A549 (cell line): ENCODE measurements at regions not wholly inside any gene's neighbourhood (a gene's known extent, or its start where the extent isn't known, plus 50 kb on each side); places are given as distances from the start of the nearest gene placed in this dataset.

Experiments used
- ATAC-seq, 2 experiments: fragments of 200-7000 bp in 1 of 2; fragments of >200 bp in 1 of 2; cut with Nextera tagmentation in 1 of 2; cut with Tn5 transposase in 1 of 2; 3 replicates each; pipeline versions ENCODE4 v1.8.0 to v1.9.1; 2018 to 2020; ENCODE audit warnings: mild to moderate bottlenecking in 1 of 2, moderate library complexity in 1 of 2
- CTCF ChIA-PET: fragments of 300-600 bp; sonication (Branson Sonifier 250); formaldehyde crosslinking; extraction: SDS; loops from one replicate; lab custom pipeline; 2021; ENCODE audit warnings: antibody characterized with exemption, inconsistent platforms; lab: Yijun Ruan, JAX
- POLR2A ChIA-PET: fragments of 350-600 bp; formaldehyde crosslinking; extraction: SDS; loops from one replicate; lab custom pipeline; 2021; ENCODE audit warnings: antibody characterized with exemption, inconsistent platforms; lab: Yijun Ruan, JAX
- DNase-seq, 2 experiments: peaks; one replicate each; pipeline versions ENCODE4 v3.0.0 to v3.0.0-alpha.2; 2011 to 2016; ENCODE audit warnings: low read depth in 1 of 2, low spot score in 1 of 2
- FAIRE-seq: peaks from 2 replicates; lab custom pipeline; 2011; peaks lifted over from hg19 to GRCh38; lab: Jason Lieb, UNC
- H3K27ac ChIP-seq, 2 experiments: fragments of >200 bp; sonication (Bioruptor Twin); formaldehyde crosslinking; 3 replicates each; pipeline ENCODE4 v1.5.1; 2016 to 2017
- H3K4me1 ChIP-seq: fragments of >200 bp; sonication (Bioruptor Twin); formaldehyde crosslinking; 3 replicates; pipeline ENCODE4 v1.6.1; 2016
- H3K4me2 ChIP-seq: fragments of >200 bp; sonication (Bioruptor Twin); formaldehyde crosslinking; 3 replicates; pipeline ENCODE4 v1.6.1; 2016
- H3K4me3 ChIP-seq: fragments of >200 bp; sonication (Bioruptor Twin); formaldehyde crosslinking; 3 replicates; pipeline ENCODE4 v1.5.1; 2016
- H3K9me3 ChIP-seq: fragments of >200 bp; sonication (Bioruptor Twin); formaldehyde crosslinking; 3 replicates; pipeline ENCODE4 v1.6.1; 2016
- CBX8 ChIP-seq: fragments of 200-600 bp; sonication (generic); IDR thresholded peaks from 2 replicates; pipeline ENCODE4 v1.6.1; 2016
- CEBPB ChIP-seq, 2 experiments: fragments of >200 bp in 1 of 2; sonication (Bioruptor Twin) in 1 of 2; formaldehyde crosslinking in 1 of 2; IDR thresholded peaks; 2 replicates each; pipeline ENCODE4 v1.6.1; 2012 to 2016
- CHD2 ChIP-seq: fragments of 150-350 bp; IDR thresholded peaks from 2 replicates; pipeline ENCODE4 v1.6.1; 2014; ENCODE audit warnings: low read length; ENCODE audit not compliant: partially characterized antibody
- CHD4 ChIP-seq: fragments of 200-600 bp; sonication (generic); IDR thresholded peaks from 2 replicates; pipeline ENCODE4 v1.6.1; 2016; ENCODE audit warnings: antibody characterized with exemption, mild to moderate bottlenecking, borderline replicate concordance
- EHMT2 ChIP-seq: fragments of 200-600 bp; sonication (generic); IDR thresholded peaks from 2 replicates; pipeline ENCODE4 v1.6.1; 2016; ENCODE audit warnings: antibody characterized with exemption, low read depth, mild to moderate bottlenecking, moderate library complexity
- EP300 ChIP-seq, 2 experiments: fragments of >200 bp; sonication (Bioruptor Twin); formaldehyde crosslinking; IDR thresholded peaks; 2 replicates in 1 of 2; 3 replicates in 1 of 2; pipeline ENCODE4 v1.6.1; 2016 to 2017
- ESRRA ChIP-seq: fragments of 150-350 bp; IDR thresholded peaks from 2 replicates; pipeline ENCODE4 v1.6.1; 2014; ENCODE audit warnings: mild to moderate bottlenecking, low read length, borderline replicate concordance
- FOSB ChIP-seq: fragments of 250-450 bp; sonication (Bioruptor Pico); IDR thresholded peaks from 2 replicates; pipeline ENCODE4 v1.5.0; 2020; ENCODE audit warnings: mild to moderate bottlenecking, moderate library complexity
- FOSL2 ChIP-seq, 2 experiments: fragments of 450-650 bp in 1 of 2; fragments of >200 bp in 1 of 2; sonication (Bioruptor Twin) in 1 of 2; formaldehyde crosslinking; IDR thresholded peaks; 2 replicates each; pipeline versions ENCODE4 v1.5.0 to v1.6.1; 2016 to 2020; ENCODE audit warnings: mild to moderate bottlenecking in 1 of 2, moderate library complexity in 1 of 2
- GATA3 ChIP-seq: IDR thresholded peaks from 2 replicates; pipeline ENCODE4 v1.6.1; 2012; ENCODE audit warnings: borderline replicate concordance
- HEYL ChIP-seq: fragments of 250-450 bp; sonication (Bioruptor Pico); IDR thresholded peaks from 2 replicates; pipeline ENCODE4 v1.8.0; 2021; ENCODE audit warnings: mild to moderate bottlenecking, moderate library complexity
- HOXB13 ChIP-seq: fragments of 250-450 bp; sonication (Bioruptor Pico); IDR thresholded peaks from 2 replicates; pipeline ENCODE4 v1.5.0; 2020; ENCODE audit warnings: low read depth, mild to moderate bottlenecking, moderate library complexity
- HOXB5 ChIP-seq: fragments of 250-450 bp; sonication (Bioruptor Pico); IDR thresholded peaks from 2 replicates; pipeline ENCODE4 v1.5.0; 2020; ENCODE audit warnings: mild to moderate bottlenecking, moderate library complexity
- JUNB ChIP-seq: fragments of >200 bp; sonication (Bioruptor Twin); formaldehyde crosslinking; IDR thresholded peaks from 2 replicates; pipeline ENCODE4 v1.6.1; 2016
- KDM1A ChIP-seq: fragments of 200-600 bp; sonication (generic); IDR thresholded peaks from 2 replicates; pipeline ENCODE4 v1.6.1; 2016; ENCODE audit warnings: low read depth, mild to moderate bottlenecking
- MAFK ChIP-seq: fragments of 450-650 bp; IDR thresholded peaks from 2 replicates; pipeline ENCODE4 v1.6.1; 2014; ENCODE audit not compliant: partially characterized antibody
- MYC ChIP-seq: IDR thresholded peaks from 2 replicates; pipeline ENCODE4 v1.6.1; 2012; ENCODE audit warnings: mild to moderate bottlenecking, inconsistent platforms, low read length, improper control_type of control experiment, borderline replicate concordance
- NFE2L2 ChIP-seq: fragments of 150-350 bp; conservative IDR thresholded peaks from 2 replicates; pipeline ENCODE4 v1.6.1; 2014; ENCODE audit warnings: low read length
- NPAS2 ChIP-seq: fragments of 250-450 bp; sonication (Bioruptor Pico); IDR thresholded peaks from 2 replicates; pipeline ENCODE4 v1.8.0; 2022; ENCODE audit warnings: mild to moderate bottlenecking, moderate library complexity, borderline replicate concordance
- POLR2AphosphoS2 ChIP-seq: conservative IDR thresholded peaks from 2 replicates; pipeline ENCODE4 v1.6.1; 2012; ENCODE audit warnings: low read length, improper control_type of control experiment, inconsistent platforms
- RFX5 ChIP-seq: fragments of 450-650 bp; IDR thresholded peaks from 2 replicates; pipeline ENCODE4 v1.7.1; 2014; ENCODE audit warnings: antibody characterized with exemption, mild to moderate bottlenecking, moderate library complexity
- RNF2 ChIP-seq: fragments of 200-600 bp; sonication (generic); IDR thresholded peaks from 2 replicates; pipeline ENCODE4 v1.6.1; 2016; ENCODE audit warnings: low read depth, mild to moderate bottlenecking, antibody characterized with exemption, moderate library complexity, borderline replicate concordance
- TP53 ChIP-seq: fragments of 250-450 bp; sonication (Bioruptor Pico); IDR thresholded peaks from 2 replicates; pipeline ENCODE4 v1.5.0; 2021; ENCODE audit warnings: mild to moderate bottlenecking, moderate library complexity
- ZC3H11A ChIP-seq: fragments of 450-650 bp; IDR thresholded peaks from 2 replicates; pipeline ENCODE4 v1.6.1; 2014; ENCODE audit warnings: antibody characterized with exemption, mild to moderate bottlenecking
- ZFP36 ChIP-seq: fragments of 450-650 bp; IDR thresholded peaks from 2 replicates; pipeline ENCODE4 v1.6.1; 2014; ENCODE audit warnings: borderline replicate concordance; ENCODE audit not compliant: partially characterized antibody
- ZNF302 ChIP-seq: fragments of 250-450 bp; sonication (Bioruptor Pico); IDR thresholded peaks from 2 replicates; pipeline ENCODE4 v1.9.0; 2021; ENCODE audit warnings: inconsistent platforms, mild to moderate bottlenecking, moderate library complexity
- ZSCAN20 ChIP-seq: fragments of 250-450 bp; sonication (Bioruptor Pico); IDR thresholded peaks from 2 replicates; pipeline ENCODE4 v1.8.0; 2022; ENCODE audit warnings: mild to moderate bottlenecking, moderate library complexity
- WGBS: methylation state at CpG from one replicate; pipeline ENCODE4 v1.1.6; 2017; ENCODE audit errors: missing lambda C conversion rate; 5-methylcytosine and 5-hydroxymethylcytosine counted together
- TF ChIP-seq, protein P1 (sequence below): fragments of >200 bp; sonication (Bioruptor Twin); formaldehyde crosslinking; IDR thresholded peaks from 2 replicates; pipeline ENCODE4 v1.6.1; 2016
- TF ChIP-seq, protein P2 (sequence below): IDR thresholded peaks from 2 replicates; pipeline ENCODE4 v1.6.1; 2012; ENCODE audit warnings: low read depth, borderline replicate concordance

DNA sequence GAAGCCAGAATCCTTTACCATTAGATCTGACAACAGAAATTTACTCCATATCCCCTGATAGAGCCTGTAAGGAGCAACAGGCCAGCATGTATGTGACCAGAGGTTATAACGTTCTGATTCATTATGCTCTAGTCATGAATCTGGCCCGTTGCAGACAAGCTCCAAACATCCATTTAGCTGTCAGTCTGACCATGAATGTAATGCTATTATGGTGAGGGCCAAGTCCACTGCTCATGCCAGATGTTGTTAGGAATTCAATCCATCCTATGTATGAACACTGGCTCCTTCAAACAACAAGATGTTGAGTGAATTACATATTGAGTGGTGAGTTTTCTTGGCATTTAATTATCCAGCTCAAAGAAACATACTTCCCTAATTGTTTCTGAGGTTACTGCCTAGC lies 610.1 kb upstream of the ANKRD30A start:
- no peak for DNase-seq
- Histone ChIP-seq H3K9me3 (0 out of 3 replicates have a peak, but pooled peaks cover 5% of the 10 kb centered on the region), H3K4me2 (no peak overlapping the region), H3K4me1 (no peaks in the 10 kb centered on the region), H3K27ac (no peak overlapping the region), H3K4me3 (no peak overlapping the region)
- no peak for ATAC-seq
- ChIA-PET POLR2A (no interaction called here), CTCF (no interaction called here)
- WGBS, result 29% methylated on average over 2 of the region's 2 CpGs
- TF ChIP-seq HEYL (CRISPR knock-in tag), result no peak
- TF ChIP-seq RNF2, result no peak
- no peak for TF ChIP-seq JUNB
- no peak for TF ChIP-seq ZSCAN20 (CRISPR knock-in tag)
- no peak for TF ChIP-seq ZNF302
- TF ChIP-seq NFE2L2, result no peak
- no peak for TF ChIP-seq HOXB13
- no peak for FAIRE-seq

DNA sequence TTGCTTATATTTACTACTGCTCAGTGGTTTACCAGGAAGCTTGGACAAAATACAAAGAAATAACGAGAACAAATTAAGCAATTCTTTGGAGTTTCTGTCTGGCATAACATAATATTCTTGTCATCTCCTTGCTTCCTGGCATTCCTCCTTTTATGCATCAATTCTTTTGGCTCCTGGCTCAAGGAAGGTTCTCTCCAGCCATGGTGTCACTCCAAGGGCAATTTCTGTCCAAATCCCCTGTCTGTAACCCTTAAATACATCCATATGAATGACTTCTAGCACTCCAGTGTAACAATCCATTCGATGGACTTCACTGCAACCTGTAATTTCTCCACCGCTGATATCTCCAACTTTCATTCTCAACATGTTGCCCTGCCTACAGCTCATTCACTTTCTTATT lies 617.7 kb upstream of the ANKRD30A start:
- ChIA-PET CTCF (no interaction called here), POLR2A (no interaction called here)
- FAIRE-seq (no peak), ATAC-seq (no peak), DNase-seq (no peak)
- no peak overlapping the region for H3K27ac ChIP-seq
- 47% methylated on average over 3 of the region's 3 CpGs for WGBS
- H3K4me3 ChIP-seq, result no peak overlapping the region
- H3K9me3 ChIP-seq, result 0 out of 3 replicates have a peak, but pooled peaks cover 3% of the 10 kb centered on the region
- H3K4me2 ChIP-seq, result no peak overlapping the region
- TF ChIP-seq NPAS2 (CRISPR knock-in tag), result no peak
- TF ChIP-seq ZFP36, result no peak
- TF ChIP-seq HOXB5 (CRISPR knock-in tag), result no peak
- TF ChIP-seq CEBPB (IDR thresholded peaks at IDR 0.05), result no peak
- TF ChIP-seq, protein P1, sequence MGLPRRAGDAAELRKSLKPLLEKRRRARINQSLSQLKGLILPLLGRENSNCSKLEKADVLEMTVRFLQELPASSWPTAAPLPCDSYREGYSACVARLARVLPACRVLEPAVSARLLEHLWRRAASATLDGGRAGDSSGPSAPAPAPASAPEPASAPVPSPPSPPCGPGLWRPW, result no peak
- no peak for TF ChIP-seq TP53 (CRISPR knock-in tag)
- TF ChIP-seq ESRRA, result no peak
- no peak for TF ChIP-seq ZC3H11A
- TF ChIP-seq FOSB, result no peak
- TF ChIP-seq CBX8, result no peak
- TF ChIP-seq MAFK, result no peak
- no peak for TF ChIP-seq CHD4
- TF ChIP-seq KDM1A, result no peak
- TF ChIP-seq MYC, result no peak
- H3K4me1 ChIP-seq, result no peaks in the 10 kb centered on the region

DNA sequence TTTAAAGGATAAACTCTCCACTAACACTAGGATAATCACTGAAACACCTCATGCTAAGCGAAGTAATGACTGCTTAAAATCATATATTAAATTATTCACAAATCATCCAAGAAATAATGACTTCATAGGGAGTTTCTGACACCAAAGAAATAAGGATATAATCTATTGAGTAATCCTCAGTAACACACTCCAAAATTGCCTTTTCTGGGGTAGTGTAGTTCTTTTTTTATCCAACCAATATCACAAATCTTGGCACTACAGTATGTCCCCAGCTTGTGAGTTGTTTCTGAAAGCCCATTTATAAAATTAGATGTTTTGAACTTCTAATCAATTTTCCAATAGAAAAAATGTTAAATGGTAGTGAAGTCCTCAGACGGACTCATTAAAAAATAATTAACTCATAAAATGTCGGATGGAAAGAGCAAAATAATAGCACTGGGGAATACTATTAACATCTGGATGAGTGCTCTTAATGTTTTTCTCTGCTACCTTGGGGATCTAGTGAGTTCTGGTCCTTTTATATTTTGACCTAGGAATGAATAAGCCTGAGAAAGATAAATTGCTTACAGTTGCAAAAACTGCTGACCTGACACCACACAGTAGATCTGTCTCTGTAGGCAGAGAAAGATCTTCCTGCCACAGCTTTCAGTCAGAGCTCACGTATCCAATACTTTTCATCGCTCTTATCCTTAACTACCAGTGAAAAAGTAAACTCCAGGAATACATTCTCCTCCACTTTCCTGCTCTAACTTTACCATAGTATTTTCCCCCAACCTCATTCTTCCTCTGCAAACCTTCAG lies 618.5 kb upstream of the ANKRD30A start:
- FAIRE-seq, result no peak
- Histone ChIP-seq H3K4me1 (no peaks in the 10 kb centered on the region), H3K4me3 (no peak overlapping the region), H3K4me2 (no peak overlapping the region), H3K27ac (no peak overlapping the region), H3K9me3 (0 out of 3 replicates have a peak, but pooled peaks cover 3% of the 10 kb centered on the region)
- ATAC-seq, result no peak
- 56% methylated on average over 5 of the region's 5 CpGs for WGBS
- CTCF ChIA-PET, result no interaction called here
- POLR2A ChIA-PET, result no interaction called here
- TF ChIP-seq KDM1A, result no peak
- TF ChIP-seq MAFK, result peak; percentile 83
- no peak for DNase-seq

DNA sequence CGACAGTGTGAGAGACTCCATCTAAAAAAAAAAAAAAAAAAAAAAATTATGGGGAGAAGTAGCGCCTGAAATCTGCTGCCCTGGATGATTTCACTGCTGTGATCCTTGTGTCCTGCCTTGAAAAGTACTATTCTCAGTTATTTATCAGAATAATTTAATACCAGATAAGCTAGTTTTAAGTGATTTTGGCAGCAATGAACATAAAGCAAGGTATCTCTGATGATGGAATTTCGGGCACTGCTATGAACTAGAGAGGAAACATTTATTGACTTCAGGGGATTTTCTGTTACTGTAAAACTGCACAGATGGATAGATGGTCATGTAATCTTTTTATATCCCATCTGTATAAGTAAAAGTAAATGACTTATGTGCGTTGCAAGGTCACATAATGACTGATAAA lies 619.1 kb upstream of the ANKRD30A start:
- 50% methylated on average over 4 of the region's 4 CpGs for WGBS
- Histone ChIP-seq H3K4me1 (no peaks in the 10 kb centered on the region), H3K4me2 (no peak overlapping the region), H3K9me3 (0 out of 3 replicates have a peak, but pooled peaks cover 3% of the 10 kb centered on the region), H3K27ac (no peak overlapping the region), H3K4me3 (no peak overlapping the region)
- FAIRE-seq, result no peak
- no peak for ATAC-seq
- CTCF ChIA-PET, result no interaction called here
- no peak for DNase-seq
- POLR2A ChIA-PET, result no interaction called here
- no peak for TF ChIP-seq GATA3
- no peak for TF ChIP-seq EP300 (IDR thresholded peaks at IDR 0.05)
- no peak for TF ChIP-seq ZSCAN20 (CRISPR knock-in tag)
- no peak for TF ChIP-seq POLR2AphosphoS2
- no peak for TF ChIP-seq EHMT2
- TF ChIP-seq, protein P2, sequence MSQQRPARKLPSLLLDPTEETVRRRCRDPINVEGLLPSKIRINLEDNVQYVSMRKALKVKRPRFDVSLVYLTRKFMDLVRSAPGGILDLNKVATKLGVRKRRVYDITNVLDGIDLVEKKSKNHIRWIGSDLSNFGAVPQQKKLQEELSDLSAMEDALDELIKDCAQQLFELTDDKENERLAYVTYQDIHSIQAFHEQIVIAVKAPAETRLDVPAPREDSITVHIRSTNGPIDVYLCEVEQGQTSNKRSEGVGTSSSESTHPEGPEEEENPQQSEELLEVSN, result no peak
- no peak for TF ChIP-seq ZNF302
- TF ChIP-seq RFX5, result no peak
- no peak for TF ChIP-seq TP53 (CRISPR knock-in tag)
- no peak for TF ChIP-seq CHD2
- no peak for TF ChIP-seq FOSL2 (IDR thresholded peaks at IDR 0.05)
- TF ChIP-seq FOSL2 (CRISPR knock-in tag; IDR thresholded peaks at IDR 0.05), result no peak
- no peak for TF ChIP-seq ZFP36
- no peak for TF ChIP-seq HOXB13
